Erythroblast (primary cell): ENCODE measurements at regions not wholly inside any gene's neighbourhood (a gene's known extent, or its start where the extent isn't known, plus 50 kb on each side); places are given as distances from the start of the nearest gene placed in this dataset.

Experiments
- DNase-seq, 2 experiments: peaks; one replicate each; lab custom pipeline; 2025; lab: John Stamatoyannopoulos, UW
- GATA1 ChIP-seq: IDR thresholded peaks from 2 replicates; pipeline ENCODE4 v1.6.1; 2011; ENCODE audit warnings: low read depth, mild to moderate bottlenecking, control low read depth, low read length, moderate library complexity
- POLR2A ChIP-seq: IDR thresholded peaks from 2 replicates; pipeline ENCODE4 v1.6.1; 2011; ENCODE audit warnings: mild to moderate bottlenecking, low read length

DNA sequence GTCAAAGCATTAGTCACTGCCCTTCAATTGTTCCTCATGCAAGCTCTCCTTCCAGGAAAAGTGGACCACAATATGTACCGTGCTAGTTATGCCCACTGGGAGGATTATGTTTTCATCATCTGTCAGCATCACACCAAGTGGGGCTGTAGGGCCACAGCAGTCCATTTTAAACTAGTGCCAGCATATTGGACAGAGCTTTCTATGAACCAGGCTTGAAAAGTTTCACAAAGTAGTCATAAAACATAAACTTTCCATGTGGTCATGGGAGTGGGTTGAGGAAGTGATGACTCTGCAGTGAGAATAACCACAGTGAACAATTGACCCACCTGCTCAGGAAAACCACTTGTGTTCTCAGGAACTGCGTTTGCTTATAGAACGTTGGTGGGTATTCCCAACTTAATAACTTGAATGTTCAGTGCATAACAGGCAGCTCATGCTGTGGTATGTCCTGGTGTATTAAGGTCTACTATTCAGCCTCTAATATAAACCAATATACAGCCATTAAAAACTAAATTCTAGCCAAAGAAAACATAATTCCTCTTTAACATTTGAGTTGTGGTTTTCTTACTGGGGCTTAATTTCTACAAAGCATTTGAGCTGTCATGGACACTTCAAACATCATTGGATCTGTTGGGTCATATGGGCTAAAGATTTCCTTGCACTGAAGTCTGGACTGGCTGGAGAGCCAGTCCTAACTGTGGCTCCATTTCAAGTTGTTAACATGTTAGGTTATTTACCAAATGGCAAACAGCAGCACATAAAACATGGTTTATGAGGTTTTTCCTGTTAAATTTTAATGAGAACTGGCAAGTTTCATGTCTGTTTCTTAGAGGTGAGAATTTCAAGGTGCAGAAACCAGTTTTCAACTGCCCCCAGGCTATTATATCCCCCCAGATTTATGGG is 274.1 kb downstream of the OTOL1 start:
- no peak for DNase-seq

DNA sequence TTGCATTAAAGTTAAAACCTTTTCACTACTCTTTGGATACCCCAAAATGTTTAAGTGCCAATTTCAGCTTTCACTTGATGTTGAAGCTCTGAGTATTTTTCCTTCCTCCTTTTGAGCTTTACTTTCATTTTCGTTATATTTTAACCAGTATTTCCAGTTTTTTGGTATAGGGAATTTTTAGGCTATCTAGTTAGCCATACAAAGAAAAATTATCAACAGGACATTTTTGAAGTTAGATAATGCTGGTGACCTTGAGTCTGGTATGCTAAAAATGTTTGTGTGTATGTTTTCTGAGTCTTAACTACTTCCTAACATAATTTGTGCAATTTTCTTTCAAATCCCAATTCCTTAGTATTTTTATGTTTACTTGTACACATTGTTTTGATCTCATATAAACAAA is 284.8 kb downstream of the OTOL1 start:
- DNase-seq, result no peak
- TF ChIP-seq POLR2A, result no peak
- no peak for TF ChIP-seq GATA1

More for the DNA sequence above, 274.1 kb downstream of the OTOL1 start:
- TF ChIP-seq POLR2A (no peak), GATA1 (no peak)

DNA sequence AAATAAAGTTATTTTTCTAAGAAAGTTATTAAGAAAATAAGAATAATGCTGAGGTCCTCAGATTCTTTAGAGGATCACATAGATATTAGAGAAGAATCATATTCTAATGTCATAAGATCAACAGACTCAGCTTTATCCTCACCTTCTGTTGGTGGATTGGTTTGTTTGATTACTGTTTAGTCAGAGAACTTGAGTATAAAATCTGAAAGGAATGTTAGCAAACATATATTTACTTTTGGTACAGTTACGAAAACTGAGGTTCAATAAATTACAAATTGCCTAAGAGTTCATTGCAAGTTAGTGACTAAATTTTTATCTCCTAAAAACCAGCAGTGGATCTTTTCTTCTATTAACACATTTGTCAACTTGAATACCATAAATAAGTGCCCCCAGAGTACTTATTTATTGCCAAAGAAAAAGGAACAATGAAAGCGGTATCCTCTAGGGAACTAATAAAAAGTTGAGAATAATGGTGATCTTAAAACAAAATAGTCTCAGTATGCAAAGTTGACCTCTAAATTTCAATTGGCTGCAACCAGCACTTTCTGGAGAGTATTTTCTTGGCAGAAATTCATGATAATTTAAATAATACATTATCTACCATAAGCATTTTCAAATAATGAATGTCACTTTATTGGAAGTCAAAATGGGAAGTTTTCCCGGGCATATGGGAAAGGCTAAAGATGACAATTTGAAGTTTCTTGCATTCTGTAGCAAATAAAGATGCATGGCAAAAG is 296.8 kb downstream of the OTOL1 start:
- no peak for TF ChIP-seq GATA1
- no peak for TF ChIP-seq POLR2A

DNA sequence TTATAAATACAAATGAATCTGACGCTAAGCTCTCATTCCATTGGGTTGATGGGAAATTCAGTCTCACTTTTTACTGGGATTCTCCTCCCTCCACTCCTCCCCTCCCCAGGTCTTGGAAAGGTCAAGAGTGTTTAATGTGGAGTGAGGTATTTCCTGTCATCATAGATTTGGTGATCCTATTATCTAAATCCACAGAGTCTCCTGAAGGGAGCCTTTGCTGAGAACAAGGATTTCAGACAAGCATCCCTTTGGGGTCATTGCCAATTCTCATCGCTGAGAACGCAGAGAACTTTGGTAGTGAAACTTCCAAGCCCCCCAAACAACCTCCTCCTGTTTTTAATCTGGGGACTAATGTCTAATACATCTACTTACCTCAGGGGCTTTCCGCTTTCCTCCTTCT is 297.9 kb downstream of the OTOL1 start:
- no peak for TF ChIP-seq POLR2A
- no peak for TF ChIP-seq GATA1
- DNase-seq, result no peak

More for the DNA sequence above, 296.8 kb downstream of the OTOL1 start:
- no peak for DNase-seq

DNA sequence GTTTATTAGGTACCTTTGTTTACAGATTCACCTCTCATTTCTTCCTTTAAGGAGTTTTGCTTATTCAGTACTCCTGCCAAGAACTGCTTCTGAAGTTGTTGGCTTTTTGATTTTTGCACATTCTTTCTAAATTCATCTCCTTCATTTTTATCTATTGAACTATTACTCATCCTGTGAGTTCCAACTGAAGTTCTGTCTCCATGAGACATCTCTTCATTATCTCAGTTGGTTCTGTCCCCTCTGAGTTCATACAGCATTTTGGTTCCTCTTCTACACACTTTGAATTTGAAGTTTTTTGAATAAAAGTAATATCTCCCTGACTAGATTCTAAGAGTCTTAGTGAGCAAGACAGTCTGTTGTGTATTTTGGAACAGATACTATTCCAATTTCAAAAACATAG is 299.7 kb downstream of the OTOL1 start:
- no peak for TF ChIP-seq GATA1
- TF ChIP-seq POLR2A, result no peak
- DNase-seq, result no peak

DNA sequence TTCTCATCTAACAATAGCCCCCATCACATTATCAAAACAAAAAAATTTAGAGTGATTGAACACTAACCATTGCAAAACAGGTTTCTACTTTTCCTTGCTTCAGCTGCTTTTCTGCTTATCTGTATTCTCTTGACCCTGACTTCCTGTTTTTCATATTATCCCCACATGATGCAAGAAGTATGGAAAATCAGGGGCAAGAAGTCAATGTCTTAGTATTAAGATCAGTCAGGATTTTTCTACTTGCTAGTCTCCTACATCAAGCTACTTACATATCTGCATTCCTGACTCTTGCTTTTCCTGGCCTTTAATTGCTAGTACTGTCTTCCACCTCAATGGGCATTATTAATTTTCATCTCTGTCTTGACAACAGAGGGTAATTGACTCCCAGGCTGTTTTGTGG is 300.2 kb downstream of the OTOL1 start:
- no peak for DNase-seq
- no peak for TF ChIP-seq GATA1
- TF ChIP-seq POLR2A, result no peak

DNA sequence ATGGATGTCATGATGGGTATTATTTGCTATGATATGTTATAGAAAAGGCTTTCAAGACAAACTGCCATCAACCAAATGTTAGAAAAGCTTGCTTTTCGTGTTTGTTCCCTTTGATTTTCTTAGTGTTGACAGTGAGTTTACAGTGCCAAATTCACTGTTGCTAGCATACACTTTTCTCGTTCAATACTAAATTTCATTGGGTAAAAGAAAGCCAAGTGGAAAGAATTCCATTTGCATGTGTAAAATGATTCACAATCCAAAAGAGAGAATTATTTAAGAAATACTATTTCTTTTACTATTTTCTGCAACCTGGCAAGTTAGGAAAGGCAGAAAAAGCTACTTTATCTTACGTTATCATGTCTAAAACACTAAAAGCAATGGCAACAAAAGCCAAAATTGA is 301.4 kb downstream of the OTOL1 start:
- DNase-seq, result no peak

DNA sequence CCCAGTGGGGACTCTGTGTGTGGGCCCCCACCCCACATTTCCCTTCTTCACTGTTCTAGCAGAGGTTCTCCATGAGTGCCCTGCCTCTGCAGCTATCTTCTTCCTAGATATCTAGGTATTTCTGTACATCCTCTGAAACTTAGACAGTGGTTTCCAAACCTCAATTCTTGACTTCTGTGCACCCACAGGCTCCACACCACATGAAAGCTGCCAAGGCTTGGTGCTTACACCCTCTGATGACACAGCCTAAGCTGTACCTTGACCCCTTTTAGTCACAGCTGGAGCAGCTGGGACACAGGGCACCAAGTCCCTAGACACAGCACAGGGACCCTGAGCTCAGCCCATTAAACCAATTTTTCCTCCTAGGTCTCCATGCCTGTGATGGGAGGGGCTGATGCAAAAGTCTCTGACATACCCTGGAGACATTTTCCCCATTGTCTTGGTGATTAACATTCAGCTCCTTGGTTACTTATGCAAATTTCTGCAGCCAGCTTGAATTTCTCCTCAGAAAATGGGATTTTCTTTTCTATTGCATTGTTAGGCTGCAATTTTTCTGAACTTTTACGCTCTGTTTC is 304.5 kb downstream of the OTOL1 start:
- TF ChIP-seq GATA1 (no peak), POLR2A (no peak)
- no peak for DNase-seq

More for the DNA sequence above, 301.4 kb downstream of the OTOL1 start:
- TF ChIP-seq GATA1 (no peak), POLR2A (no peak)

DNA sequence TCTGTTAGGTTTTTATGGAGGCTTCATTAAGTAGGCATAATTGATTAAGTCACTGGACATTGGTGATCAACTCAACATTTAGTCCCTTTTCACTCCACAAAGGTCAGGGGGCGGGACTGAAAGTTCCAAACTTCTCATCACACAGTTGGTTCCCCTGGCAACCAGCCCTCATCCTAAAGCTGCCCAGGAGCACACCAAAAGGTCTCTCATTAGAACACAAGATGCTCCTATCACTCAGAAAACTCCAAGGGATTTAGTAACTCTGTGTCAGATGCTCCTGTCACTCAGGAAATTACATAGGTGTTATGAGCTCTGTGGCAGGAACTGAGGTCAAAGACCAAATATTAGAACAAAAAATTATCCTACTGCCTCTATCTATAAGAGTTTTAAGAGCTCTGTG is 321.5 kb downstream of the OTOL1 start:
- TF ChIP-seq GATA1 (no peak), POLR2A (no peak)
- DNase-seq, result no peak

DNA sequence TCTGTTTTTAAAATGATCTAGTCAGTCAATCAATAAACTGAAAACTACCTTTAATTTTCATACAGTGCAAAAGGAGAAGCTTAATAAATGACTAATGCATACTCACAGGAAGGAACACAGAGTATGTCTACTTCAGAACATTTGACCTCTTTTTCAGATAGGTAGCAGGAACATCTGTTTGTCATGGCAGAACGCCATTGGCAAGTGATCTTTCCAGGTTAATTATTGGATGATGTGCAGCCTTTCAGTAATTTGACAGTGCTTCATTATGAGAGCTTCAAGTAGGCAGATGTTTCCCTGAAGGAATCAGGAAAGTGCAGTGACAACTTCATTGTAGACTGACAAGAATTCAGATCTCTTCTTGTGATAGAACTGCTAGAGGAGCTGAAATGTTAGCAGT is 325.0 kb downstream of the OTOL1 start:
- TF ChIP-seq POLR2A (no peak), GATA1 (no peak)
- DNase-seq, result no peak

DNA sequence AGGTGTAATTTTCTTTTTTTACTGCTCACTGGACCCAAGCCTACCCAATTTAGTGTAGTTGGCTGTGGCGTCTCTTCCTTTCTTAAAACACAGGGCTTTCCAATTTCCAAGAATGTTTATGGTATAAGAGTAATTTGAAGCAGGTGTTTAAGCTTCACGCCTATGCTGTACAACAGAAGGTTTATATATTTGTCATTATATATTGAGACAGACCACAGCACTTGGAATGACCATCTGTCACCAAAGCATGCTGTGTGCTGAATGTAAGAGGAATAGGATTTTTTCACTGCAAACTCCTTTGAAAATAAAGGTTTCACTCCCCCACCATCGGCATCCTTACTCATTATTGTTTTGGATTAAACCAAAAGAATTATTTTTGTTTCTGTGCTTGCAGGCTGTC is 325.7 kb downstream of the OTOL1 start:
- no peak for DNase-seq
- TF ChIP-seq POLR2A (no peak), GATA1 (no peak)

DNA sequence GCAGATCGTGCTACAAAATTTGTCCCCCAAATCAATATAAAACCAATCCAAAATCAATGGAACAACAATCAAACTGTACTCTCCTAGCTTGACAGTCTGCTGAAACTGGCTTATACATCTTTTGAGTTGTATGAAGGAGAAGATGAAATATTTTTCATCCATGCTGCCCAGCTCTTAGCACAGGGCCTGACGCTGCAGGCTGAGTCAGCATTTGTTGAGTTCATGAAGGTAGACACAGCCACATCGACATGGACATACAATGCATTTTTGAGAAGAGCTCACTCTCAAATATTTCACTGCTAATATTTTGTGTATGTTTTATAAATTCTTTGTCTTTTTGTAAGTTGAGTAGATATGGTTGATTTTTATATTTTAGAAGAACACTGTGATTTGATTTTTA is 327.3 kb downstream of the OTOL1 start:
- TF ChIP-seq POLR2A (no peak), GATA1 (no peak)
- DNase-seq, result no peak

DNA sequence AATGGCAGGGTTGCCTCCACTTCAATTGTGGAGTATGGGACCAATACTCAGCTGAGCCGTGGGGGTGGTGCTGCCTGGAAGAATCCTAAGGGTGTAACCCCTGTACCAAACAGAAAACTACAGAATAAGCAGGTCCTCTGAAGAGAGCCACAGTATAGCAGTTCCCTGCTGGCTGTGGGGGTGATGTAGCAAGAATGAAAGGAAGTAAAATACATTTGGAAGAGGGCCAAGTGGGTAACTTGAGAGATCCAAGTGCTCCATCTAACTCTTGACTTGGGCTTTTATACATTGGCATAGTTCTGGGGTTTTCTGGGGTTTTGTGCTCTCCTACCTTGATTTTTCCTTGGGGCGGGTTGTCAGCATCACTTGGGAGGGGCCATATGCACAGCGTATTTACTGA is 341.4 kb downstream of the OTOL1 start:
- TF ChIP-seq GATA1, result no peak
- no peak for TF ChIP-seq POLR2A
- DNase-seq, result no peak

DNA sequence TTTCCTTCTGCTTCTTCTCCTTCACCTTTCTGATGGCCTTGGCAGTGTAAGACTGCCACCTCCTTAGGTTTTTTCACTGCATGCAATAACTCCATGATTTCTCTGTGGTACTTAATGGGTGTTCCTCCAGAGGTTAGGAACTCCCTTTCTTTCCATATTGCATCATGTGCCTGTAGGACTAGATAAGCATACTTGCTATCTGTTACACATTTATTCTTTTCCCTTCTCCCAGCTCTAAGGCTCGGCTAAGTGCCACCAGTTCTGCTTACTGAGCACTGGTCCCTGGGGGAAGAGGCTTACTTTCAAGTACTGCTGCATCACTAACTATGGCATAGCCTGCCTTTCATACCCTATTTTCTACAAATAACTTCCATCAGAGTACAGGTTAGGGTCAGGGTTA is 351.8 kb downstream of the OTOL1 start:
- peak; percentile 57 to 59 for DNase-seq
- TF ChIP-seq GATA1 (no peak), POLR2A (no peak)
